ENCODE measurements at regions not wholly inside any gene's neighbourhood (a gene's known extent, or its start where the extent isn't known, plus 50 kb on each side); places are given as distances from the start of the nearest gene placed in this dataset.

- Histone ChIP-seq H3K27ac (no peak overlapping the region), H3K4me2 (no peak overlapping the region), H3K9me3 (no peaks in the 10 kb centered on the region), H3K4me3 (no peak overlapping the region), H3K4me1 (peaks cover 5% of the 10 kb centered on the region; the same call in 2 of the 3 replicates)
- ATAC-seq (no peak), DNase-seq (ENCODE audit: low read depth in 1 of 2, low spot score in 1 of 2) (no peak), FAIRE-seq (no peak)
- CTCF ChIA-PET: interaction anchor here (1.1 kb wide), 1 partner anchor 10 kb away, joined by 3 read pairs; no protein-coding TSS in a partner anchor
- TF ChIP-seq FOXS1 (CRISPR knock-in tag; IDR thresholded peaks at IDR 0.05) (no peak), MYC (IDR thresholded peaks at IDR 0.05; ENCODE audit: borderline replicate concordance, low read length) (no peak), TFCP2L1 (CRISPR knock-in tag; IDR thresholded peaks at IDR 0.05) (no peak), RARB (CRISPR knock-in tag; IDR thresholded peaks at IDR 0.05) (no peak), ZFP36 (IDR thresholded peaks at IDR 0.05; ENCODE audit: borderline replicate concordance, partially characterized antibody) (no peak), CBX8 (IDR thresholded peaks at IDR 0.05) (no peak), KDM5A (IDR thresholded peaks at IDR 0.05) (no peak), RCOR1 (IDR thresholded peaks at IDR 0.05; ENCODE audit: low read depth, low read length) (no peak), ZSCAN20 (CRISPR knock-in tag; IDR thresholded peaks at IDR 0.05) (no peak), POLR2AphosphoS2 (conservative IDR thresholded peaks at IDR 0.05; ENCODE audit: low read length) (no peak), HOXB5 (CRISPR knock-in tag; IDR thresholded peaks at IDR 0.05) (no peak), HDAC2 (IDR thresholded peaks at IDR 0.05) (no peak), CBX2 (IDR thresholded peaks at IDR 0.05; ENCODE audit: borderline replicate concordance, low read depth) (no peak), MAX (IDR thresholded peaks at IDR 0.05) (no peak), PHF8 (IDR thresholded peaks at IDR 0.05; ENCODE audit: borderline replicate concordance, low read depth) (no peak), EHF (CRISPR knock-in tag; IDR thresholded peaks at IDR 0.05) (no peak)
- TF ChIP-seq, protein P1, sequence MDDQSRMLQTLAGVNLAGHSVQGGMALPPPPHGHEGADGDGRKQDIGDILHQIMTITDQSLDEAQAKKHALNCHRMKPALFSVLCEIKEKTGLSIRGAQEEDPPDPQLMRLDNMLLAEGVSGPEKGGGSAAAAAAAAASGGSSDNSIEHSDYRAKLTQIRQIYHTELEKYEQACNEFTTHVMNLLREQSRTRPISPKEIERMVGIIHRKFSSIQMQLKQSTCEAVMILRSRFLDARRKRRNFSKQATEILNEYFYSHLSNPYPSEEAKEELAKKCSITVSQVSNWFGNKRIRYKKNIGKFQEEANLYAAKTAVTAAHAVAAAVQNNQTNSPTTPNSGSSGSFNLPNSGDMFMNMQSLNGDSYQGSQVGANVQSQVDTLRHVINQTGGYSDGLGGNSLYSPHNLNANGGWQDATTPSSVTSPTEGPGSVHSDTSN (IDR thresholded peaks at IDR 0.05): no peak
- TF ChIP-seq, protein P2, sequence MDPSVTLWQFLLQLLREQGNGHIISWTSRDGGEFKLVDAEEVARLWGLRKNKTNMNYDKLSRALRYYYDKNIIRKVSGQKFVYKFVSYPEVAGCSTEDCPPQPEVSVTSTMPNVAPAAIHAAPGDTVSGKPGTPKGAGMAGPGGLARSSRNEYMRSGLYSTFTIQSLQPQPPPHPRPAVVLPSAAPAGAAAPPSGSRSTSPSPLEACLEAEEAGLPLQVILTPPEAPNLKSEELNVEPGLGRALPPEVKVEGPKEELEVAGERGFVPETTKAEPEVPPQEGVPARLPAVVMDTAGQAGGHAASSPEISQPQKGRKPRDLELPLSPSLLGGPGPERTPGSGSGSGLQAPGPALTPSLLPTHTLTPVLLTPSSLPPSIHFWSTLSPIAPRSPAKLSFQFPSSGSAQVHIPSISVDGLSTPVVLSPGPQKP (IDR thresholded peaks at IDR 0.05; ENCODE audit: low read depth, low read length): no peak
- TF ChIP-seq, protein P3, sequence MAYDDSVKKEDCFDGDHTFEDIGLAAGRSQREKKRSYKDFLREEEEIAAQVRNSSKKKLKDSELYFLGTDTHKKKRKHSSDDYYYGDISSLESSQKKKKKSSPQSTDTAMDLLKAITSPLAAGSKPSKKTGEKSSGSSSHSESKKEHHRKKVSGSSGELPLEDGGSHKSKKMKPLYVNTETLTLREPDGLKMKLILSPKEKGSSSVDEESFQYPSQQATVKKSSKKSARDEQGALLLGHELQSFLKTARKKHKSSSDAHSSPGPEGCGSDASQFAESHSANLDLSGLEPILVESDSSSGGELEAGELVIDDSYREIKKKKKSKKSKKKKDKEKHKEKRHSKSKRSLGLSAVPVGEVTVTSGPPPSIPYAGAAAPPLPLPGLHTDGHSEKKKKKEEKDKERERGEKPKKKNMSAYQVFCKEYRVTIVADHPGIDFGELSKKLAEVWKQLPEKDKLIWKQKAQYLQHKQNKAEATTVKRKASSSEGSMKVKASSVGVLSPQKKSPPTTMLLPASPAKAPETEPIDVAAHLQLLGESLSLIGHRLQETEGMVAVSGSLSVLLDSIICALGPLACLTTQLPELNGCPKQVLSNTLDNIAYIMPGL (CRISPR knock-in tag; IDR thresholded peaks at IDR 0.05; ENCODE audit: borderline replicate concordance): no peak
- whole genome bisulfite sequencing (ENCODE audit: missing lambda C conversion rate): 48% methylated on average over 4 of the region's 4 CpGs
- POLR2A ChIA-PET: interaction anchor here (0.6 kb wide), 1 partner anchor 225 kb away, joined by 3 read pairs; no protein-coding TSS in a partner anchor
These were observed 71.4 kb upstream of the COG2 start for GRCh38 chr1:230570724-230571360.

DNA sequence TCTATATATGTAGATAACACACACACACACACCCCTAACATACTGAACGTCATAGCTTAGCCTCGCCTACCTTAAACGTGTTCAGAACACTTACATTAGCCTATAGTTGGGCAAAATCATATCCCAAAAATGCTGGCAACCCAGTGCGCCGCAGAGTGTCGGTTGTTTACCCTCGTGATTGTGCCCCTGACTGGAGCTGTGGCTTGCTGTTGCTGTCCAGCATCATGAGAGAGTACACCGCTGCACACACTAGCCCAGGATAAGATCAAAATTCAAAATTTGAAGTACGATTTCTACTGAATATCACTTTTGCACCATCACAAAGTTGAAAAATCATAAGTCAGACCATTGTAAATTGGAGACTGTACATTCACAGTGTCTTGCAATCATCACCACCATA lies 73.1 kb upstream of the COG2 start:
- peaks cover 5% of the 10 kb centered on the region; the same call in 2 of the 3 replicates for H3K4me1 ChIP-seq
- ATAC-seq (no peak), FAIRE-seq (no peak), DNase-seq (ENCODE audit: low read depth in 1 of 2, low spot score in 1 of 2) (no peak)
- TF ChIP-seq NR3C1 (IDR thresholded peaks at IDR 0.05) (no peak), REST (IDR thresholded peaks at IDR 0.05) (0 out of 2 replicates have a peak, but pooled peaks have one; percentile 20)
- no peaks in the 10 kb centered on the region for H3K9me3 ChIP-seq
- 68% methylated on average over 9 of the region's 9 CpGs for WGBS (ENCODE audit: missing lambda C conversion rate)
- no peak overlapping the region for H3K27ac ChIP-seq
- ChIA-PET CTCF (no interaction called here), POLR2A (no interaction called here)
- no peak overlapping the region for H3K4me3 ChIP-seq
- no peak overlapping the region for H3K4me2 ChIP-seq
